Chondrocyte (in vitro differentiated cells): ENCODE measurements at regions not wholly inside any gene's neighbourhood (a gene's known extent, or its start where the extent isn't known, plus 50 kb on each side); places are given as distances from the start of the nearest gene placed in this dataset.

Source experiments
- DNase-seq: peaks from one replicate; pipeline ENCODE4 v3.0.0; 2021; ENCODE audit warnings: mixed read lengths, low spot score
- H3K27ac Mint-ChIP-seq: one replicate; pipeline ENCODE4 v1.8.0; 2021; ENCODE audit warnings: mild to moderate bottlenecking, moderate library complexity, mixed read lengths; ENCODE audit not compliant: unreplicated experiment
- H3K27me3 Mint-ChIP-seq: 2 replicates; pipeline ENCODE4 v1.8.0; 2021; ENCODE audit warnings: low read depth, mixed read lengths
- H3K36me3 Mint-ChIP-seq: 2 replicates; pipeline ENCODE4 v1.8.0; 2021; ENCODE audit warnings: low read depth, mixed read lengths
- H3K4me1 Mint-ChIP-seq: 2 replicates; pipeline ENCODE4 v1.8.0; 2021; ENCODE audit warnings: low read depth, mild to moderate bottlenecking, mixed read lengths
- H3K4me3 Mint-ChIP-seq: one replicate; pipeline ENCODE4 v1.8.0; 2021; ENCODE audit warnings: mild to moderate bottlenecking, moderate library complexity, mixed read lengths; ENCODE audit not compliant: unreplicated experiment
- H3K9me3 Mint-ChIP-seq: 2 replicates; pipeline ENCODE4 v1.8.0; 2021; ENCODE audit warnings: low read depth, mixed read lengths
- CTCF ChIP-seq: fragments of 200-600 bp; sonication (generic); IDR thresholded peaks from 2 replicates; pipeline ENCODE4 v1.5.0; 2021; ENCODE audit warnings: antibody characterized with exemption, mild to moderate bottlenecking, moderate library complexity

- Mint-ChIP-seq H3K27me3 (peaks cover 32% of the 10 kb centered on the region), H3K36me3 (no peaks in the 10 kb centered on the region), H3K27ac (no peak overlapping the region), H3K9me3 (no peaks in the 10 kb centered on the region), H3K4me3 (no peak overlapping the region), H3K4me1 (peaks cover 2% of the 10 kb centered on the region)
- TF ChIP-seq CTCF = no peak
- no peak for DNase-seq
These were observed 351.8 kb upstream of the ANO3 start for GRCh38 chr11:25980091-25980490.

GRCh38 chr11:25981998-25982397 is 349.9 kb upstream of the ANO3 start:
- Mint-ChIP-seq H3K4me1 (peaks cover 2% of the 10 kb centered on the region), H3K27me3 (peaks cover 27% of the 10 kb centered on the region), H3K27ac (no peak overlapping the region), H3K9me3 (no peaks in the 10 kb centered on the region), H3K36me3 (no peaks in the 10 kb centered on the region), H3K4me3 (no peak overlapping the region)
- TF ChIP-seq CTCF = peak; percentile 87
- no peak for DNase-seq

- H3K4me3 Mint-ChIP-seq = no peak overlapping the region
These were observed 348.6 kb upstream of the ANO3 start for GRCh38 chr11:25983280-25983679.

GRCh38 chr11:25988178-25988577 is 343.8 kb upstream of the ANO3 start:
- TF ChIP-seq CTCF = no peak
- no peaks in the 10 kb centered on the region for H3K36me3 Mint-ChIP-seq
- H3K27me3 Mint-ChIP-seq = peaks cover 6% of the 10 kb centered on the region
- H3K27ac Mint-ChIP-seq = no peak overlapping the region
- no peaks in the 10 kb centered on the region for H3K4me1 Mint-ChIP-seq
- no peak for DNase-seq
- H3K9me3 Mint-ChIP-seq = no peaks in the 10 kb centered on the region
- no peak overlapping the region for H3K4me3 Mint-ChIP-seq

More at GRCh38 chr11:25983280-25983679, 348.6 kb upstream of the ANO3 start:
- Mint-ChIP-seq H3K27ac (no peak overlapping the region), H3K36me3 (no peaks in the 10 kb centered on the region), H3K9me3 (no peaks in the 10 kb centered on the region), H3K4me1 (peaks cover 2% of the 10 kb centered on the region), H3K27me3 (peaks cover 23% of the 10 kb centered on the region)
- no peak for DNase-seq
- no peak for TF ChIP-seq CTCF

GRCh38 chr11:25990406-25990805 is 341.5 kb upstream of the ANO3 start:
- Mint-ChIP-seq H3K9me3 (no peaks in the 10 kb centered on the region), H3K27me3 (peaks cover 4% of the 10 kb centered on the region), H3K36me3 (no peaks in the 10 kb centered on the region), H3K4me1 (no peaks in the 10 kb centered on the region), H3K4me3 (no peak overlapping the region), H3K27ac (no peak overlapping the region)
- TF ChIP-seq CTCF = no peak
- DNase-seq = no peak
